HepG2 (cell line): ENCODE measurements at regions not wholly inside any gene's neighbourhood (a gene's known extent, or its start where the extent isn't known, plus 50 kb on each side); places are given as distances from the start of the nearest gene placed in this dataset.

Experiments used
- ATAC-seq: fragments of 200-7000 bp; cut with Tn5 transposase; 3 replicates; pipeline ENCODE4 v1.9.1; 2020; ENCODE audit warnings: mild to moderate bottlenecking, moderate library complexity
- BruUV-seq: library from RNA; stranded (reverse); fragments of 400-500 nt; replicated peaks from 2 replicates; lab custom pipeline; 2021; lab: Mats Ljungman, UMichigan
- CTCF ChIA-PET: fragments of 300-600 bp; formaldehyde crosslinking; extraction: SDS; loops from one replicate; lab custom pipeline; 2021; ENCODE audit warnings: low total read pairs, inconsistent platforms, low intra/inter-chr PET ratio; lab: Yijun Ruan, JAX
- POLR2A ChIA-PET: fragments of 350-600 bp; sonication (Branson Sonifier 250); formaldehyde crosslinking; loops from one replicate; lab custom pipeline; 2020; ENCODE audit warnings: antibody characterized with exemption, inconsistent platforms; lab: Yijun Ruan, JAX
- DNase-seq: peaks from one replicate; pipeline ENCODE4 v3.0.0-alpha.2; 2015; ENCODE audit warnings: low spot score
- FAIRE-seq: peaks from 3 replicates; lab custom pipeline; 2011; peaks lifted over from hg19 to GRCh38; lab: Jason Lieb, UNC
- H2AFZ ChIP-seq: one replicate; pipeline ENCODE4 v1.6.1; 2011; ENCODE audit warnings: low read length, inconsistent platforms
- H3K27ac ChIP-seq: fragments of 300-600 bp; 3 replicates; pipeline ENCODE4 v1.8.0; 2011; ENCODE audit warnings: mixed run types, mild to moderate bottlenecking, mixed read lengths, low read length, inconsistent platforms; ENCODE audit not compliant: insufficient read depth; ENCODE audit errors: extremely low read length
- H3K27me3 ChIP-seq, 2 experiments: fragments of 200-600 bp in 1 of 2; 2 replicates in 1 of 2; 3 replicates in 1 of 2; pipeline versions ENCODE4 v1.6.0 to v1.8.0; 2011; ENCODE audit warnings: low read length in 2 of 2, mild to moderate bottlenecking in 2 of 2, moderate library complexity in 2 of 2, inconsistent platforms in 1 of 2; ENCODE audit not compliant: insufficient read depth in 2 of 2, control insufficient read depth in 1 of 2
- H3K36me3 ChIP-seq, 2 experiments: fragments of 200-600 bp in 1 of 2; replicated peaks in 1 of 2; 2 replicates in 1 of 2; 3 replicates in 1 of 2; pipeline versions ENCODE4 v1.5.1 to v1.8.0; 2011; ENCODE audit warnings: low read length in 2 of 2, inconsistent platforms in 1 of 2; ENCODE audit not compliant: insufficient read depth in 2 of 2, control insufficient read depth in 1 of 2
- H3K4me1 ChIP-seq: 2 replicates; pipeline ENCODE4 v1.5.1; 2012; ENCODE audit warnings: low read length, inconsistent platforms; ENCODE audit not compliant: insufficient read depth
- H3K4me2 ChIP-seq: 2 replicates; pipeline ENCODE4 v1.6.0; 2011; ENCODE audit warnings: low read depth, low read length, inconsistent platforms
- H3K4me3 ChIP-seq, 3 experiments: fragments of 200-600 bp in 1 of 3; sonication (generic), shearing (Covaris generic) in 1 of 3; replicated peaks in 1 of 3; 2 replicates each; pipeline ENCODE4 v1.5.1; 2011 to 2016; ENCODE audit warnings: low read length in 3 of 3, inconsistent platforms in 2 of 3, low read depth in 2 of 3, mild to moderate bottlenecking in 2 of 3, control low read depth in 1 of 3, mixed read lengths in 1 of 3; ENCODE audit not compliant: insufficient read depth in 1 of 3
- H3K79me2 ChIP-seq: one replicate; pipeline ENCODE4 v1.6.1; 2011; ENCODE audit warnings: low read length, inconsistent platforms; ENCODE audit not compliant: insufficient read depth
- H3K9ac ChIP-seq: 2 replicates; pipeline ENCODE4 v1.6.0; 2011; ENCODE audit warnings: mild to moderate bottlenecking, low read depth, low read length, inconsistent platforms; ENCODE audit not compliant: insufficient read depth
- H3K9me3 ChIP-seq: 2 replicates; pipeline ENCODE4 v1.5.1; 2012; ENCODE audit warnings: mild to moderate bottlenecking, low read length
- H4K20me1 ChIP-seq: 2 replicates; pipeline ENCODE4 v1.6.0; 2011; ENCODE audit warnings: inconsistent platforms, mild to moderate bottlenecking, low read length, moderate library complexity; ENCODE audit not compliant: insufficient read depth
- CAMTA2 ChIP-seq: sonication (generic); formaldehyde crosslinking; IDR thresholded peaks from 2 replicates; pipeline ENCODE4 v1.4.0; 2020; ENCODE audit warnings: mild to moderate bottlenecking, missing genetic modification reagents, borderline replicate concordance
- HNF4G ChIP-seq, 2 experiments: sonication (generic) in 1 of 2; formaldehyde crosslinking in 1 of 2; IDR thresholded peaks; 2 replicates each; pipeline versions ENCODE4 v1.4.0 to v1.6.1; 2011 to 2020; ENCODE audit warnings: borderline replicate concordance in 2 of 2, low read depth in 2 of 2, mild to moderate bottlenecking in 2 of 2, low read length in 1 of 2, missing genetic modification reagents in 1 of 2, moderate library complexity in 1 of 2
- MZF1 ChIP-seq: sonication (generic); formaldehyde crosslinking; IDR thresholded peaks from 2 replicates; pipeline ENCODE4 v1.8.1; 2023; ENCODE audit warnings: mild to moderate bottlenecking, missing genetic modification reagents, borderline replicate concordance
- NFIB ChIP-seq: sonication (generic); formaldehyde crosslinking; IDR thresholded peaks from 2 replicates; pipeline ENCODE4 v1.9.0; 2021; ENCODE audit warnings: missing genetic modification reagents, mild to moderate bottlenecking, borderline replicate concordance
- RAD51 ChIP-seq: fragments of 450-650 bp; IDR thresholded peaks from 2 replicates; pipeline ENCODE4 v1.6.1; 2016; ENCODE audit warnings: borderline replicate concordance
- RFX1 ChIP-seq: fragments of 450-650 bp; IDR thresholded peaks from 2 replicates; pipeline ENCODE4 v1.6.1; 2017
- ZNF274 ChIP-seq: sonication (generic); formaldehyde crosslinking; IDR thresholded peaks from 2 replicates; pipeline ENCODE4 v1.5.1; 2020; ENCODE audit warnings: mild to moderate bottlenecking, missing genetic modification reagents
- ZNF33A ChIP-seq: sonication (generic); formaldehyde crosslinking; IDR thresholded peaks from 2 replicates; pipeline ENCODE4 v1.5.1; 2020; ENCODE audit warnings: missing genetic modification reagents, mild to moderate bottlenecking, moderate library complexity, borderline replicate concordance
- ZNF431 ChIP-seq: sonication (generic); formaldehyde crosslinking; IDR thresholded peaks from 2 replicates; pipeline ENCODE4 v1.9.0; 2022; ENCODE audit warnings: missing genetic modification reagents, low read depth, mild to moderate bottlenecking, borderline replicate concordance
- ZNF564 ChIP-seq: sonication (generic); formaldehyde crosslinking; IDR thresholded peaks from 2 replicates; pipeline ENCODE4 v1.8.1; 2023; ENCODE audit warnings: mild to moderate bottlenecking, missing genetic modification reagents
- ZNF720 ChIP-seq: sonication (generic); formaldehyde crosslinking; IDR thresholded peaks from 2 replicates; pipeline ENCODE4 v1.4.0; 2020; ENCODE audit warnings: missing genetic modification reagents
- ZNF772 ChIP-seq: sonication (generic); formaldehyde crosslinking; IDR thresholded peaks from 2 replicates; pipeline ENCODE4 v1.5.0; 2020; ENCODE audit warnings: mild to moderate bottlenecking, missing genetic modification reagents
- in situ Hi-C: cut with HindIII; loops from 2 replicates; pipeline ENCODE4 v1.10.0; 2017; ENCODE audit warnings: low pct_unique_long_range_greater_than_20kb; ENCODE audit not compliant: extremely low pct_ligation_motif_present
- intact Hi-C: fragments of 100-400 bp; cut with micrococcal nuclease; formaldehyde crosslinking; loops from one replicate; pipeline ENCODE4 v1.10.0; 2022; ENCODE audit not compliant: unreplicated experiment
- TF ChIP-seq, protein P1 (sequence below): sonication (generic); formaldehyde crosslinking; IDR thresholded peaks from 2 replicates; pipeline ENCODE4 v1.8.1; 2023; ENCODE audit warnings: mild to moderate bottlenecking, moderate library complexity, missing genetic modification reagents
- TF ChIP-seq, protein P2 (sequence below): sonication (generic); formaldehyde crosslinking; conservative IDR thresholded peaks from 2 replicates; pipeline ENCODE4 v1.5.0; 2020; ENCODE audit warnings: missing genetic modification reagents
- TF ChIP-seq, protein P3 (sequence below): IDR thresholded peaks from 2 replicates; pipeline ENCODE4 v1.6.1; 2016; ENCODE audit warnings: low read depth, control low read depth
- TF ChIP-seq, protein P4 (sequence below): fragments of 450-650 bp; IDR thresholded peaks from 2 replicates; pipeline ENCODE4 v1.6.1; 2017; ENCODE audit warnings: mild to moderate bottlenecking

DNA sequence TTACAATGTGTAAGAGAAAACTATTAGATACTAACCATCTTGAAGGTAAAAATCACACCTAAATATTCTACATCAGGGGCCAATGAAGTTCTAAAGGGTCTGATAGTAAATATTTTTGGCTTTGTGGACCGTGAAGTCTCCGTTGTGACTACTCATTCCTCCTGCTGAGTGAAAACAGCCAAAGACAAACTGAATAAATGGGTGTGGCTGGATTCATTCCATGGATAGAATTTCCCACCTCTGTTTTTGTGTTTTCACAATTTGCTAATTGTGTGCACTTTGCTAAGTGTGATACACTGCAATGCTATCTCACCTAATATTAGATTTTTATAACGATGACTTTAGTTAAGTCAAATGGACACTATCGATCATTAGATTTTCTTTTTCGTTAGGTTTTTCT is 1474.0 kb downstream of the PLA2G4A start (continued):
- no peak for TF ChIP-seq HNF4G (IDR thresholded peaks at IDR 0.05; ENCODE audit: borderline replicate concordance, low read depth, low read length)
- no peak for TF ChIP-seq HNF4G (CRISPR knock-in tag; IDR thresholded peaks at IDR 0.05; ENCODE audit: borderline replicate concordance, low read depth)
- TF ChIP-seq, protein P1, sequence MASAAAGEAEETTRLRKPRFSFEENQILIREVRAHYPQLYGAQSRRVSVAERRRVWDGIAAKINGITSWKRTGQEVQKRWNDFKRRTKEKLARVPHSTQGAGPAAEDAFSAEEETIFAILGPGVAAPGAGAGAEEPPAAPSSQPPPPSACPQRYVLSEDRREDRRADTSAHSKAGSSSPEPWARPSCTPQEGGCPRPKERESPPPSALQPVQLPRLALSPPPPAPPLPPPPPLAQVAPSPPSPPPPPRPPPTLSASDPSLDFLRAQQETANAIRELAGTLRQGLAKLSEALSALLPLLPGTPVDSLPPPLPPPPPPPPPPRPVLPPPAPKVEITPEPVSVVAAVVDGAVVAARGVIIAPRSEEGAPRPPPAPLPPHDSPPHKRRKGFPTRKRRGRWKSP (CRISPR knock-in tag) = no peak
- TF ChIP-seq ZNF720 = no peak

- Histone ChIP-seq H3K4me1 (no peaks in the 10 kb centered on the region), H3K36me3 (no peaks in the 10 kb centered on the region), H2AFZ (no peak overlapping the region), H3K4me2 (no peak overlapping the region), H3K79me2 (no peaks in the 10 kb centered on the region), H3K9ac (no peak overlapping the region), H3K9me3 (no peaks in the 10 kb centered on the region), H3K4me3 (no peak overlapping the region), H3K27me3 (no peaks in the 10 kb centered on the region), H3K27ac (no peak overlapping the region), H4K20me1 (no peaks in the 10 kb centered on the region)
- DNase-seq (no peak), FAIRE-seq (no peak), ATAC-seq (no peak)
- BruUV-seq = no TSS peak
- POLR2A ChIA-PET = no interaction called here
- intact Hi-C loops (no loop called here), in situ Hi-C loops (no loop called here)
- CTCF ChIA-PET = no interaction called here
- TF ChIP-seq CAMTA2 (CRISPR knock-in tag) = no peak
- TF ChIP-seq NFIB = no peak
- no peak for TF ChIP-seq ZNF564 (CRISPR knock-in tag)
- no peak for TF ChIP-seq RFX1
- TF ChIP-seq, protein P2, sequence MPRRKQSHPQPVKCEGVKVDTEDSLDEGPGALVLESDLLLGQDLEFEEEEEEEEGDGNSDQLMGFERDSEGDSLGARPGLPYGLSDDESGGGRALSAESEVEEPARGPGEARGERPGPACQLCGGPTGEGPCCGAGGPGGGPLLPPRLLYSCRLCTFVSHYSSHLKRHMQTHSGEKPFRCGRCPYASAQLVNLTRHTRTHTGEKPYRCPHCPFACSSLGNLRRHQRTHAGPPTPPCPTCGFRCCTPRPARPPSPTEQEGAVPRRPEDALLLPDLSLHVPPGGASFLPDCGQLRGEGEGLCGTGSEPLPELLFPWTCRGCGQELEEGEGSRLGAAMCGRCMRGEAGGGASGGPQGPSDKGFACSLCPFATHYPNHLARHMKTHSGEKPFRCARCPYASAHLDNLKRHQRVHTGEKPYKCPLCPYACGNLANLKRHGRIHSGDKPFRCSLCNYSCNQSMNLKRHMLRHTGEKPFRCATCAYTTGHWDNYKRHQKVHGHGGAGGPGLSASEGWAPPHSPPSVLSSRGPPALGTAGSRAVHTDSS (CRISPR knock-in tag) = no peak
- TF ChIP-seq ZNF772 (CRISPR knock-in tag) = no peak
- no peak for TF ChIP-seq ZNF274 (CRISPR knock-in tag)
- TF ChIP-seq, protein P3, sequence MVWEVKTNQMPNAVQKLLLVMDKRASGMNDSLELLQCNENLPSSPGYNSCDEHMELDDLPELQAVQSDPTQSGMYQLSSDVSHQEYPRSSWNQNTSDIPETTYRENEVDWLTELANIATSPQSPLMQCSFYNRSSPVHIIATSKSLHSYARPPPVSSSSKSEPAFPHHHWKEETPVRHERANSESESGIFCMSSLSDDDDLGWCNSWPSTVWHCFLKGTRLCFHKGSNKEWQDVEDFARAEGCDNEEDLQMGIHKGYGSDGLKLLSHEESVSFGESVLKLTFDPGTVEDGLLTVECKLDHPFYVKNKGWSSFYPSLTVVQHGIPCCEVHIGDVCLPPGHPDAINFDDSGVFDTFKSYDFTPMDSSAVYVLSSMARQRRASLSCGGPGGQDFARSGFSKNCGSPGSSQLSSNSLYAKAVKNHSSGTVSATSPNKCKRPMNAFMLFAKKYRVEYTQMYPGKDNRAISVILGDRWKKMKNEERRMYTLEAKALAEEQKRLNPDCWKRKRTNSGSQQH (CRISPR knock-in tag) = no peak
- TF ChIP-seq, protein P4, sequence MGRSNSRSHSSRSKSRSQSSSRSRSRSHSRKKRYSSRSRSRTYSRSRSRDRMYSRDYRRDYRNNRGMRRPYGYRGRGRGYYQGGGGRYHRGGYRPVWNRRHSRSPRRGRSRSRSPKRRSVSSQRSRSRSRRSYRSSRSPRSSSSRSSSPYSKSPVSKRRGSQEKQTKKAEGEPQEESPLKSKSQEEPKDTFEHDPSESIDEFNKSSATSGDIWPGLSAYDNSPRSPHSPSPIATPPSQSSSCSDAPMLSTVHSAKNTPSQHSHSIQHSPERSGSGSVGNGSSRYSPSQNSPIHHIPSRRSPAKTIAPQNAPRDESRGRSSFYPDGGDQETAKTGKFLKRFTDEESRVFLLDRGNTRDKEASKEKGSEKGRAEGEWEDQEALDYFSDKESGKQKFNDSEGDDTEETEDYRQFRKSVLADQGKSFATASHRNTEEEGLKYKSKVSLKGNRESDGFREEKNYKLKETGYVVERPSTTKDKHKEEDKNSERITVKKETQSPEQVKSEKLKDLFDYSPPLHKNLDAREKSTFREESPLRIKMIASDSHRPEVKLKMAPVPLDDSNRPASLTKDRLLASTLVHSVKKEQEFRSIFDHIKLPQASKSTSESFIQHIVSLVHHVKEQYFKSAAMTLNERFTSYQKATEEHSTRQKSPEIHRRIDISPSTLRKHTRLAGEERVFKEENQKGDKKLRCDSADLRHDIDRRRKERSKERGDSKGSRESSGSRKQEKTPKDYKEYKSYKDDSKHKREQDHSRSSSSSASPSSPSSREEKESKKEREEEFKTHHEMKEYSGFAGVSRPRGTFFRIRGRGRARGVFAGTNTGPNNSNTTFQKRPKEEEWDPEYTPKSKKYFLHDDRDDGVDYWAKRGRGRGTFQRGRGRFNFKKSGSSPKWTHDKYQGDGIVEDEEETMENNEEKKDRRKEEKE = no peak
- TF ChIP-seq ZNF431 (CRISPR knock-in tag) = no peak
- no peak for TF ChIP-seq MZF1
- no peak for TF ChIP-seq RAD51
- no peak for TF ChIP-seq ZNF33A (CRISPR knock-in tag)
These were observed 1485.9 kb downstream of the PLA2G4A start for GRCh38 chr1:188314557-188315137.
